ENCODE measurements at regions not wholly inside any gene's neighbourhood (a gene's known extent, or its start where the extent isn't known, plus 50 kb on each side); places are given as distances from the start of the nearest gene placed in this dataset.
A peak's percentile ranks its signal among the peaks of the same experiment; 100 is the strongest.

DNA sequence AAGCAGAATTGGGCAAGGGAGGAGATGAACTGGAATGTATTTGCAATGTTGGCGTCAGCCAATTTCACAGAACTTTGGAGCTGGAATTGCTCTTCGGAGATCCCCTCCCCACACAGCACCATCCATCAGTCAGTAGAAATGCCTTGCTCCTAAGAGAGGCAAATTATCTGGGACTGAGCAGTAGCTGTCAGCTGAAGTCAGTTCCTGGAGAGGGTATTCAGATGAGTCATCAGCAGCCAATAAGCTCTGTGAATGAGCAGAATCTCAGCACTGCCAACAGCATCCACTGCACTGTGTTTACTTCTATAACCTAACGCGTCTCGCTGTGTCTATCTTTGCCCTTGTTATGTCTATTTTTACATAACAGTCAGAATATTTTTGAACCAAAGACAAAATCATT, 213.7 kb downstream of the SLITRK5 start:
- no peak overlapping the region for H3K4me3 ChIP-seq
- H2AFZ ChIP-seq, result no peak overlapping the region
- no peaks in the 10 kb centered on the region for H3K79me2 ChIP-seq (replicated peaks; ENCODE audit: insufficient read depth)
- no peaks in the 10 kb centered on the region for H3K9me2 ChIP-seq (ENCODE audit: insufficient read depth)
- Mint-ChIP-seq H3K36me3 (ENCODE audit: low read depth) (no peaks in the 10 kb centered on the region), H3K27me3 (ENCODE audit: insufficient read depth, low read depth, poor library complexity) (no peaks in the 10 kb centered on the region), H3K4me3 (no peak overlapping the region), H3K27ac (no peak overlapping the region), H3K9me3 (no peaks in the 10 kb centered on the region), H3K4me1 (peaks cover 9% of the 10 kb centered on the region; the same call in 2 of the 3 replicates)
- no peaks in the 10 kb centered on the region for H3F3A ChIP-seq (replicated peaks; ENCODE audit: low read depth)
- DNase-seq (ENCODE audit: low spot score) (peak; percentile 40), ATAC-seq (peak; percentile 78)
- TF ChIP-seq ZNF331 (CRISPR knock-in tag; IDR thresholded peaks at IDR 0.05; ENCODE audit: low read depth), result no peak
- H3K27me3 ChIP-seq (ENCODE audit: insufficient read depth), result no peaks in the 10 kb centered on the region
- no peak overlapping the region for H3K27ac ChIP-seq (ENCODE audit: low read depth)
- no peaks in the 10 kb centered on the region for H4K20me1 ChIP-seq (replicated peaks; ENCODE audit: insufficient read depth)
- no peak overlapping the region for H3K4me2 ChIP-seq
- H3K36me3 ChIP-seq (ENCODE audit: insufficient read depth), result no peaks in the 10 kb centered on the region
- H3K4me1 ChIP-seq (ENCODE audit: insufficient read depth), result peaks cover 5% of the 10 kb centered on the region

DNA sequence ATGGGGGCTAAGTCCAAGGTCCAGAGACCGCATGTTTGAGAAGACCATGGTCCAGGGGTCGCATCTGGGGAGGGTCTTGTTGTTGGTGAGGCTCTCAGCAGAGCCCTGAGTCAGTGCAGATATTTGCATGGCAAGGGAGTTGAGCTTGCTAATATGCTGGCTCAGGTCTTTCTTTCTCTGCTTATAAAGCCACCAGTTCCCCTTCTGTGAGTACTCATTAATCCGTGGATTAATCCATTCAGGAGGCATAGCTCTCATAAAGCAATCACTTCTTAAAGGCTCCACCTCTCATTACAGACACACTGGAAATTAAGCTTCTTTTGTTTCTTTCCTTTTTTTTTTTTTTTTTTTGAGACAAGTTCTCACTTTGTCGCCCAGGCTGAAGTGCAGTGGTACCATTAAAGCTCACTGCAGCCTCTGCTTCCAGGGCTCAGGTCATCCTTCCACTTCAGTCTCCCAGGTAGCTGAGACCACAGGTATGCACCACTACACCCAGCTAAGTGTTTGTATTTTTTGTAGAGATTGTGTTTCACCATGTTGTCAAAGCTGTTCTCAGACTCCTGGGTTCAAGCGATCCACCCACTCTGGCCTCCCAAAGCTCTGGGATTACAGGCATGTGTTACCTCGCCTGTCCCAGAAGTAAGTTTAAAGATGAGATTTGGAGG, 216.4 kb downstream of the SLITRK5 start:
- Histone ChIP-seq H3K4me2 (no peak overlapping the region), H3K36me3 (ENCODE audit: insufficient read depth) (no peaks in the 10 kb centered on the region), H3K27me3 (ENCODE audit: insufficient read depth) (no peaks in the 10 kb centered on the region), H3F3A (replicated peaks; ENCODE audit: low read depth) (no peaks in the 10 kb centered on the region), H3K4me3 (no peak overlapping the region), H2AFZ (peak overlapping the region; percentile 61), H4K20me1 (replicated peaks; ENCODE audit: insufficient read depth) (no peaks in the 10 kb centered on the region), H3K79me2 (replicated peaks; ENCODE audit: insufficient read depth) (no peaks in the 10 kb centered on the region), H3K27ac (ENCODE audit: low read depth) (no peak overlapping the region), H3K9me2 (ENCODE audit: insufficient read depth) (0 out of 2 replicates have a peak, but pooled peaks cover 5% of the 10 kb centered on the region), H3K4me1 (ENCODE audit: insufficient read depth) (peaks cover 7% of the 10 kb centered on the region)
- ATAC-seq (no peak), DNase-seq (ENCODE audit: low spot score) (no peak)
- H3K36me3 Mint-ChIP-seq (ENCODE audit: low read depth), result no peaks in the 10 kb centered on the region
- TF ChIP-seq EZH2phosphoT487 (IDR thresholded peaks at IDR 0.05; ENCODE audit: unreplicated experiment) (no peak), EZH2 (IDR thresholded peaks at IDR 0.05; ENCODE audit: low read depth, unreplicated experiment) (no peak), ZNF114 (CRISPR knock-in tag; IDR thresholded peaks at IDR 0.05) (no peak)
- TF ChIP-seq, protein P1, sequence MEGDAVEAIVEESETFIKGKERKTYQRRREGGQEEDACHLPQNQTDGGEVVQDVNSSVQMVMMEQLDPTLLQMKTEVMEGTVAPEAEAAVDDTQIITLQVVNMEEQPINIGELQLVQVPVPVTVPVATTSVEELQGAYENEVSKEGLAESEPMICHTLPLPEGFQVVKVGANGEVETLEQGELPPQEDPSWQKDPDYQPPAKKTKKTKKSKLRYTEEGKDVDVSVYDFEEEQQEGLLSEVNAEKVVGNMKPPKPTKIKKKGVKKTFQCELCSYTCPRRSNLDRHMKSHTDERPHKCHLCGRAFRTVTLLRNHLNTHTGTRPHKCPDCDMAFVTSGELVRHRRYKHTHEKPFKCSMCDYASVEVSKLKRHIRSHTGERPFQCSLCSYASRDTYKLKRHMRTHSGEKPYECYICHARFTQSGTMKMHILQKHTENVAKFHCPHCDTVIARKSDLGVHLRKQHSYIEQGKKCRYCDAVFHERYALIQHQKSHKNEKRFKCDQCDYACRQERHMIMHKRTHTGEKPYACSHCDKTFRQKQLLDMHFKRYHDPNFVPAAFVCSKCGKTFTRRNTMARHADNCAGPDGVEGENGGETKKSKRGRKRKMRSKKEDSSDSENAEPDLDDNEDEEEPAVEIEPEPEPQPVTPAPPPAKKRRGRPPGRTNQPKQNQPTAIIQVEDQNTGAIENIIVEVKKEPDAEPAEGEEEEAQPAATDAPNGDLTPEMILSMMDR (conservative IDR thresholded peaks at IDR 0.05; ENCODE audit: low read depth in 2 of 2), result no peak
- H3K4me1 Mint-ChIP-seq, result peaks cover 6% of the 10 kb centered on the region; the same call in 2 of the 3 replicates
- H3K4me3 Mint-ChIP-seq, result no peak overlapping the region
- H3K9me3 Mint-ChIP-seq, result no peaks in the 10 kb centered on the region
- H3K27me3 Mint-ChIP-seq (ENCODE audit: insufficient read depth, low read depth, poor library complexity), result no peaks in the 10 kb centered on the region
- H3K27ac Mint-ChIP-seq, result no peak overlapping the region

DNA sequence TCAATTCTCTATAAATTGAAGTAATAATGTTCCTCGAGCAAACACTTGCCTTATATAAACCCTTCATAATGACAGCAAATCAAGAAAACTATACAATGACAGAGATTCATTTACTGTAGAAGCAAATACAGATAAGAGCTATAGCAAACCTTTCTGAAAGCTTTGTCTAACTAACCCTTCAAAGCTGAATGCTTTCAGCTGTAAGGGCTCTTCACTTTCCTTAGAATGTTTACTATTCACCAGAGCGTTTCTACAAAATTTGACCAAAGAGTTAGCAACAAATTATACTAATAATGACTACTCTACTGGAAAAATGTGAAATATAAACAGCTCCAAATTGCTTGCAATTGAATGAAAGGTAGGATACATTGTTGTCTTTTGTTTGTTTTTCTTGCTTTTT, 218.1 kb downstream of the SLITRK5 start:
- Mint-ChIP-seq H3K9me3 (no peaks in the 10 kb centered on the region), H3K36me3 (ENCODE audit: low read depth) (no peaks in the 10 kb centered on the region), H3K4me1 (peaks cover 6% of the 10 kb centered on the region; the same call in 2 of the 3 replicates), H3K27me3 (ENCODE audit: insufficient read depth, low read depth, poor library complexity) (no peaks in the 10 kb centered on the region), H3K27ac (no peak overlapping the region), H3K4me3 (no peak overlapping the region)
- Histone ChIP-seq H3K27ac (ENCODE audit: low read depth) (no peak overlapping the region), H3K79me2 (replicated peaks; ENCODE audit: insufficient read depth) (no peaks in the 10 kb centered on the region), H3K4me3 (no peak overlapping the region), H3K4me1 (ENCODE audit: insufficient read depth) (peaks cover 7% of the 10 kb centered on the region), H3K9me2 (ENCODE audit: insufficient read depth) (0 out of 2 replicates have a peak, but pooled peaks cover 5% of the 10 kb centered on the region), H4K20me1 (replicated peaks; ENCODE audit: insufficient read depth) (no peaks in the 10 kb centered on the region), H3K36me3 (ENCODE audit: insufficient read depth) (no peaks in the 10 kb centered on the region), H3K4me2 (no peak overlapping the region), H2AFZ (peak overlapping the region; percentile 56; the same call in 1 of the 2 replicates), H3F3A (replicated peaks; ENCODE audit: low read depth) (no peaks in the 10 kb centered on the region), H3K27me3 (ENCODE audit: insufficient read depth) (no peaks in the 10 kb centered on the region)
- ATAC-seq, result no peak
- DNase-seq (ENCODE audit: low spot score), result no peak
- TF ChIP-seq, protein P2, sequence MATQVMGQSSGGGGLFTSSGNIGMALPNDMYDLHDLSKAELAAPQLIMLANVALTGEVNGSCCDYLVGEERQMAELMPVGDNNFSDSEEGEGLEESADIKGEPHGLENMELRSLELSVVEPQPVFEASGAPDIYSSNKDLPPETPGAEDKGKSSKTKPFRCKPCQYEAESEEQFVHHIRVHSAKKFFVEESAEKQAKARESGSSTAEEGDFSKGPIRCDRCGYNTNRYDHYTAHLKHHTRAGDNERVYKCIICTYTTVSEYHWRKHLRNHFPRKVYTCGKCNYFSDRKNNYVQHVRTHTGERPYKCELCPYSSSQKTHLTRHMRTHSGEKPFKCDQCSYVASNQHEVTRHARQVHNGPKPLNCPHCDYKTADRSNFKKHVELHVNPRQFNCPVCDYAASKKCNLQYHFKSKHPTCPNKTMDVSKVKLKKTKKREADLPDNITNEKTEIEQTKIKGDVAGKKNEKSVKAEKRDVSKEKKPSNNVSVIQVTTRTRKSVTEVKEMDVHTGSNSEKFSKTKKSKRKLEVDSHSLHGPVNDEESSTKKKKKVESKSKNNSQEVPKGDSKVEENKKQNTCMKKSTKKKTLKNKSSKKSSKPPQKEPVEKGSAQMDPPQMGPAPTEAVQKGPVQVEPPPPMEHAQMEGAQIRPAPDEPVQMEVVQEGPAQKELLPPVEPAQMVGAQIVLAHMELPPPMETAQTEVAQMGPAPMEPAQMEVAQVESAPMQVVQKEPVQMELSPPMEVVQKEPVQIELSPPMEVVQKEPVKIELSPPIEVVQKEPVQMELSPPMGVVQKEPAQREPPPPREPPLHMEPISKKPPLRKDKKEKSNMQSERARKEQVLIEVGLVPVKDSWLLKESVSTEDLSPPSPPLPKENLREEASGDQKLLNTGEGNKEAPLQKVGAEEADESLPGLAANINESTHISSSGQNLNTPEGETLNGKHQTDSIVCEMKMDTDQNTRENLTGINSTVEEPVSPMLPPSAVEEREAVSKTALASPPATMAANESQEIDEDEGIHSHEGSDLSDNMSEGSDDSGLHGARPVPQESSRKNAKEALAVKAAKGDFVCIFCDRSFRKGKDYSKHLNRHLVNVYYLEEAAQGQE (IDR thresholded peaks at IDR 0.05; ENCODE audit: unreplicated experiment), result no peak
- TF ChIP-seq, protein P3, sequence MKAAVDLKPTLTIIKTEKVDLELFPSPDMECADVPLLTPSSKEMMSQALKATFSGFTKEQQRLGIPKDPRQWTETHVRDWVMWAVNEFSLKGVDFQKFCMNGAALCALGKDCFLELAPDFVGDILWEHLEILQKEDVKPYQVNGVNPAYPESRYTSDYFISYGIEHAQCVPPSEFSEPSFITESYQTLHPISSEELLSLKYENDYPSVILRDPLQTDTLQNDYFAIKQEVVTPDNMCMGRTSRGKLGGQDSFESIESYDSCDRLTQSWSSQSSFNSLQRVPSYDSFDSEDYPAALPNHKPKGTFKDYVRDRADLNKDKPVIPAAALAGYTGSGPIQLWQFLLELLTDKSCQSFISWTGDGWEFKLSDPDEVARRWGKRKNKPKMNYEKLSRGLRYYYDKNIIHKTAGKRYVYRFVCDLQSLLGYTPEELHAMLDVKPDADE (IDR thresholded peaks at IDR 0.05), result no peak
- TF ChIP-seq STAT1 (IDR thresholded peaks at IDR 0.05; ENCODE audit: unreplicated experiment) (no peak), ZNF114 (CRISPR knock-in tag; IDR thresholded peaks at IDR 0.05) (no peak), NANOG (IDR thresholded peaks at IDR 0.05; ENCODE audit: borderline replicate concordance) (no peak), ZNF331 (CRISPR knock-in tag; IDR thresholded peaks at IDR 0.05; ENCODE audit: low read depth) (no peak)

Data from GM23338 (cell line).